BE2C (cell line): ENCODE measurements at regions not wholly inside any gene's neighbourhood (a gene's known extent, or its start where the extent isn't known, plus 50 kb on each side); places are given as distances from the start of the nearest gene placed in this dataset.
"Not testable (repeated sequence)": the region's sequence is repeated elsewhere in the genome, so short reads cannot be mapped to it uniquely, and the experiment has no call there.

Experiments used
- DNase-seq: peaks from one replicate; pipeline ENCODE4 v3.0.0-alpha.2; 2020
- H3K27me3 ChIP-seq: fragments of 250-450 bp; sonication (Bioruptor Pico); 2 replicates; pipeline ENCODE4 v1.5.1; 2020; ENCODE audit warnings: mild to moderate bottlenecking
- H3K36me3 ChIP-seq: fragments of 250-450 bp; sonication (Bioruptor Pico); 2 replicates; pipeline ENCODE4 v1.5.1; 2020; ENCODE audit warnings: mild to moderate bottlenecking
- H3K4me1 ChIP-seq: fragments of 250-450 bp; sonication (Bioruptor Pico); 2 replicates; pipeline ENCODE4 v1.5.1; 2020
- H3K4me3 ChIP-seq: 2 replicates; pipeline ENCODE4 v1.5.1; 2011; ENCODE audit warnings: low read depth, low read length
- H3K9me3 ChIP-seq: fragments of 250-450 bp; sonication (Bioruptor Pico); 2 replicates; pipeline ENCODE4 v1.5.1; 2020
- CTCF ChIP-seq: IDR thresholded peaks from 2 replicates; pipeline ENCODE4 v1.5.1; 2012; ENCODE audit warnings: mild to moderate bottlenecking, low read depth, low read length

- Histone ChIP-seq H3K9me3 (no peaks in the 10 kb centered on the region), H3K36me3 (no peaks in the 10 kb centered on the region), H3K27me3 (no peaks in the 10 kb centered on the region), H3K4me3 (no peak overlapping the region), H3K4me1 (no peaks in the 10 kb centered on the region)
- no peak for TF ChIP-seq CTCF
- DNase-seq: no peak
Observed at GRCh38 chr3:153369561-153370374, 207.7 kb downstream of the RAP2B start.

DNA sequence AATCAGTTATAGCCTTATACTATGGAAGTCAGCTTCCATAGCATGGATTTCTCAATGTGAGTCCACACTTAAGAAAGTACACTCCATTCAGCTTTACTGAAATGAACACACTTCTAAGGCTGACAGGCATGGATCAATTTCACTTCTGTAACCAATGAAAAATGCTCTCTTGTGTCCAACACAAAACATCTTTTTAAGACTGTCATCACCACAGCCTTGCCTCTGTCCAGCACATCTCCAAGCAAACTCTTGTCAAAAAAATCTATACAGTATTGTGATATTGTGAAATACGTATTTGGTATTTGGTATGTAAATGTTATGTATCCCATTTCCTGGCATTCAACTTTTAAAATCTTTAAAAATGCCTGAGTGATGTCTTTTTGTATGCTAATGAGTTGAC, 208.7 kb downstream of the RAP2B start:
- no peaks in the 10 kb centered on the region for H3K4me1 ChIP-seq
- no peaks in the 10 kb centered on the region for H3K27me3 ChIP-seq
- no peak overlapping the region for H3K4me3 ChIP-seq
- H3K36me3 ChIP-seq: no peaks in the 10 kb centered on the region
- TF ChIP-seq CTCF: no peak
- no peaks in the 10 kb centered on the region for H3K9me3 ChIP-seq
- DNase-seq: no peak

DNA sequence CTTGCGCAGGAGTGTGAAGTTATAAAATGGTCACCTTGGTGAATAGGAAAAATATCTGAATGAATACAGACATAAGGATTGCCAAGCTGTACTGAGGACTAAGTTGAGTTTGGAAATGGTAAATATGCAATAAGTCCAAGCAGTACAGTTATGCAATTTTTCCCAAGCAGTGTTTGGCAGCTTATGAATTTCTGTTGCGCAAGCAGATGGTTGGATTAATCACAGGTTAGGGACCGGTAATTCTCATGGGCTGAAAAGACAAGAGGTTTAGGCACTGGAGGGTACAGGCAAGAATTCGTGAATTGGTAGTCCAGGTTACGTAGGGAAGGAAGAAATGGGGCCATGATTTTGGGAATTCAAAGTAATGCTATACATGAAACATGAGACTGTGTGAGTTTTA, 210.3 kb downstream of the RAP2B start:
- Histone ChIP-seq H3K9me3 (no peaks in the 10 kb centered on the region), H3K4me1 (no peaks in the 10 kb centered on the region), H3K27me3 (no peaks in the 10 kb centered on the region), H3K36me3 (no peaks in the 10 kb centered on the region), H3K4me3 (no peak overlapping the region)
- DNase-seq: no peak
- TF ChIP-seq CTCF: no peak

DNA sequence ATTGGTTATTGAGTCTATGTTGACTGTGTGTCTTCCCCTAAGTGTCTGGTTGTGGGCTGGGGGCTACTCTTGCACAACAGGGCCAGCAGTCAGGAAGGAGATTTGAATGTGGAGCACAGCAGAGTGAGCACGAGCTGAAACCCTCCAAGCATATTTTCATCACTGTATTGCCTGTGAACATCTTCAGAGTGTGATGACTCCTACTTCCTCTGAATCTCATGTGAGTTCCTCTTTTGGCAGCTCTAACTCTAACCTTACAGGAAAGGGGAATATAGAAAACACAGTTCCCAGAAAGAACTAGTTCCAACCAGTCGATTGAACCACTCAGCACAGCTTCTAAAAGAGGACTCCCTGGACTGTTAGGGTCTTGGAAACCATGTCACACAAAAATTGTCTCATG, 211.6 kb downstream of the RAP2B start:
- Histone ChIP-seq H3K36me3 (no peaks in the 10 kb centered on the region), H3K27me3 (no peaks in the 10 kb centered on the region), H3K9me3 (no peaks in the 10 kb centered on the region), H3K4me1 (no peaks in the 10 kb centered on the region), H3K4me3 (no peak overlapping the region)
- TF ChIP-seq CTCF: no peak
- no peak for DNase-seq

- not testable (repeated sequence) for H3K9me3 ChIP-seq, H3K4me1 ChIP-seq, H3K4me3 ChIP-seq, DNase-seq, H3K27me3 ChIP-seq, H3K36me3 ChIP-seq
Observed at GRCh38 chr3:153378366-153378765, 216.3 kb downstream of the RAP2B start.

- TF ChIP-seq CTCF: no peak
- Histone ChIP-seq H3K4me3 (no peak overlapping the region), H3K4me1 (no peaks in the 10 kb centered on the region), H3K27me3 (no peaks in the 10 kb centered on the region), H3K9me3 (no peaks in the 10 kb centered on the region), H3K36me3 (no peaks in the 10 kb centered on the region)
- no peak for DNase-seq
Observed at GRCh38 chr3:153379516-153379915, 217.5 kb downstream of the RAP2B start.
